Heart left ventricle (tissue), 13 donors: ENCODE measurements at regions not wholly inside any gene's neighbourhood (a gene's known extent, or its start where the extent isn't known, plus 50 kb on each side); places are given as distances from the start of the nearest gene placed in this dataset.
"Not testable (repeated sequence)": the region's sequence is repeated elsewhere in the genome, so short reads cannot be mapped to it uniquely, and the experiment has no call there.

ENCODE experiments used
- CTCF ChIP-seq, 12 donors: fragments of 200-600 bp; sonication (generic) in 4 of 12; IDR thresholded peaks; one replicate each; pipeline versions ENCODE4 v1.5.0 to v1.8.0; 2018 to 2022; ENCODE audit warnings: antibody characterized with exemption in 12 of 12, mild to moderate bottlenecking in 5 of 12
- POLR2A ChIP-seq, 2 donors: fragments of 450-650 bp; IDR thresholded peaks; one replicate each; pipeline ENCODE4 v1.6.1; 2017; ENCODE audit warnings: antibody characterized with exemption in 2 of 2, mild to moderate bottlenecking in 2 of 2, moderate library complexity in 2 of 2
- donor health status: ischemic (EF 13 %, LVEDD 7.1; RV severe dilation, severe dysfunction).
- donor health status: DM: no; HTN: yes; CAD: no.
- donor health status: DM: no; HTN: no; CAD: no.
- donor health status: ischemic (EF 25% LVEDD 6.9; RV normal size, moderate dysfunction).
- donor health status: ischemic (EF 25% LVEDD 5.7; RV mildly dilated, moderate dysfunction).
- donor health status: ischemic (EF 35%, LVEDD 5.7; RV mildly dilated, moderate dysfunction).
- donor health status: nonischemic (EF 11% LVEDD 7.7; RV severe dilation, severe dysfunction).
- donor health status: DM: yes; HTN: yes; CAD: no.
- donor health status: PGD.
- donor health status: ischemic (EF 29% LVEDD 5.4; RV normal size, mild dysfunction).
- donor health status: nonischemic (EF 23%, LVEDD 6.1; RV moderate dilation, normal function).

- not testable (repeated sequence) for TF ChIP-seq CTCF, POLR2A (IDR thresholded peaks at IDR 0.05)
Measured at GRCh38 chr1:148432318-148432717, 50.8 kb downstream of the PPIAL4G start.
